HG03521 (cell line): ENCODE measurements at regions not wholly inside any gene's neighbourhood (a gene's known extent, or its start where the extent isn't known, plus 50 kb on each side); places are given as distances from the start of the nearest gene placed in this dataset.
"Not testable (repeated sequence)": the region's sequence is repeated elsewhere in the genome, so short reads cannot be mapped to it uniquely, and the experiment has no call there.

Experiments
- ATAC-seq: cut with Tn5 transposase; IDR thresholded peaks from one replicate; pipeline ENCODE4 v1.9.1; 2021; ENCODE audit warnings: mild to moderate bottlenecking, moderate library complexity; ENCODE audit not compliant: unreplicated experiment

GRCh38 chr4:106869551-106869950, 166.6 kb downstream of the DKK2 start:
- no peak for ATAC-seq

GRCh38 chr4:106868381-106869035, 167.6 kb downstream of the DKK2 start:
- ATAC-seq: no peak

GRCh38 chr4:106864231-106864630, 171.9 kb downstream of the DKK2 start:
- ATAC-seq: no peak

GRCh38 chr4:106854569-106855351, 181.4 kb downstream of the DKK2 start:
- ATAC-seq: no peak

GRCh38 chr4:106852426-106852825, 183.7 kb downstream of the DKK2 start:
- no peak for ATAC-seq

- ATAC-seq: no peak
Observed at GRCh38 chr4:106851726-106852125, 184.4 kb downstream of the DKK2 start.

GRCh38 chr4:106850691-106851090, 185.4 kb downstream of the DKK2 start:
- ATAC-seq: no peak

- ATAC-seq: no peak
Observed at GRCh38 chr4:106835919-106836318, 200.2 kb downstream of the DKK2 start.

- no peak for ATAC-seq
Observed at GRCh38 chr4:106830879-106831278, 205.2 kb downstream of the DKK2 start.

- no peak for ATAC-seq
Observed at GRCh38 chr4:106818764-106819163, 217.3 kb downstream of the DKK2 start.

GRCh38 chr4:106816496-106816895, 219.6 kb downstream of the DKK2 start:
- no peak for ATAC-seq

- no peak for ATAC-seq
Observed at GRCh38 chr4:106810122-106810521, 226.0 kb downstream of the DKK2 start.

GRCh38 chr4:106809076-106809475, 227.0 kb downstream of the DKK2 start:
- ATAC-seq: no peak

- ATAC-seq: no peak
Observed at GRCh38 chr4:106806158-106806797, 229.8 kb downstream of the DKK2 start.

- no peak for ATAC-seq
Observed at GRCh38 chr4:106803083-106803482, 233.0 kb downstream of the DKK2 start.

GRCh38 chr4:106801386-106801785, 234.7 kb downstream of the DKK2 start:
- no peak for ATAC-seq

- ATAC-seq: no peak
Observed at GRCh38 chr4:106796876-106797275, 239.2 kb downstream of the DKK2 start.

GRCh38 chr4:106795326-106795725, 240.8 kb downstream of the DKK2 start:
- no peak for ATAC-seq

GRCh38 chr4:106793933-106794332, 242.2 kb downstream of the DKK2 start:
- ATAC-seq: no peak

- no peak for ATAC-seq
Observed at GRCh38 chr4:106775636-106776035, 260.5 kb downstream of the DKK2 start.

GRCh38 chr4:106774055-106774454, 262.1 kb downstream of the DKK2 start:
- not testable (repeated sequence) for ATAC-seq
